Effector memory CD8-positive, alpha-beta T cell (primary cell): ENCODE measurements at regions not wholly inside any gene's neighbourhood (a gene's known extent, or its start where the extent isn't known, plus 50 kb on each side); places are given as distances from the start of the nearest gene placed in this dataset.
"Not testable (repeated sequence)": the region's sequence is repeated elsewhere in the genome, so short reads cannot be mapped to it uniquely, and the experiment has no call there.

Experiments used
- ATAC-seq: fragments of 150-1000 bp; cut with Tn5 transposase; replicated peaks from 2 replicates; pipeline ENCODE4 v1.10.0; 2021; ENCODE audit warnings: mild to moderate bottlenecking, moderate library complexity
- DNase-seq, 3 experiments: peaks; one replicate each; pipeline ENCODE4 v3.0.0; 2021
- H3K27ac Mint-ChIP-seq, 2 donors: one replicate each; pipeline ENCODE4 v1.8.0; 2022; ENCODE audit warnings: mild to moderate bottlenecking in 2 of 2, mixed read lengths in 2 of 2, moderate library complexity in 2 of 2
- H3K27me3 Mint-ChIP-seq, 2 donors: one replicate each; pipeline ENCODE4 v1.8.0; 2022; ENCODE audit warnings: mixed read lengths in 2 of 2
- H3K36me3 Mint-ChIP-seq: one replicate; pipeline ENCODE4 v1.8.0; 2022; ENCODE audit warnings: mild to moderate bottlenecking, moderate library complexity, mixed read lengths; ENCODE audit not compliant: insufficient read depth
- H3K4me1 Mint-ChIP-seq, 2 donors: one replicate each; pipeline ENCODE4 v1.8.0; 2022; ENCODE audit warnings: low read depth in 2 of 2, mixed read lengths in 2 of 2
- H3K4me3 Mint-ChIP-seq, 2 donors: one replicate each; pipeline ENCODE4 v1.8.0; 2022; ENCODE audit warnings: mild to moderate bottlenecking in 2 of 2, mixed read lengths in 2 of 2, moderate library complexity in 2 of 2
- H3K9me3 Mint-ChIP-seq, 2 donors: one replicate each; pipeline ENCODE4 v1.8.0; 2022; ENCODE audit warnings: mixed read lengths in 2 of 2

GRCh38 chr13:111421216-111421615 is 100.8 kb downstream of the TEX29 start:
- Mint-ChIP-seq H3K27ac (no peak overlapping the region), H3K9me3 (no peaks in the 10 kb centered on the region), H3K4me1 (no peaks in the 10 kb centered on the region), H3K36me3 (no peaks in the 10 kb centered on the region), H3K27me3 (peaks cover 23 to 85% of the 10 kb centered on the region in 2 donors), H3K4me3 (no peak overlapping the region)
- ATAC-seq (no peak), DNase-seq (no peak)

GRCh38 chr13:111422348-111422747 is 101.9 kb downstream of the TEX29 start:
- Mint-ChIP-seq H3K4me1 (no peaks in the 10 kb centered on the region), H3K27ac (no peak overlapping the region), H3K4me3 (no peak overlapping the region), H3K27me3 (peaks cover 16 to 74% of the 10 kb centered on the region in 2 donors), H3K36me3 (no peaks in the 10 kb centered on the region), H3K9me3 (no peaks in the 10 kb centered on the region)
- DNase-seq (no peak), ATAC-seq (no peak)

GRCh38 chr13:111423168-111423785 is 102.8 kb downstream of the TEX29 start:
- no peaks in the 10 kb centered on the region for H3K36me3 Mint-ChIP-seq
- ATAC-seq: no peak
- H3K4me3 Mint-ChIP-seq: no peak overlapping the region
- no peaks in the 10 kb centered on the region for H3K4me1 Mint-ChIP-seq
- H3K27ac Mint-ChIP-seq: no peak overlapping the region
- peaks cover 15 to 70% of the 10 kb centered on the region in 2 donors for H3K27me3 Mint-ChIP-seq
- no peaks in the 10 kb centered on the region for H3K9me3 Mint-ChIP-seq
- no peak for DNase-seq

- H3K27me3 Mint-ChIP-seq: peaks cover 15 to 63% of the 10 kb centered on the region in 2 donors
- ATAC-seq (no peak), DNase-seq (no peak)
- H3K9me3 Mint-ChIP-seq: no peaks in the 10 kb centered on the region
- H3K4me3 Mint-ChIP-seq: no peak overlapping the region
- no peak overlapping the region for H3K27ac Mint-ChIP-seq
- H3K36me3 Mint-ChIP-seq: no peaks in the 10 kb centered on the region
- no peaks in the 10 kb centered on the region for H3K4me1 Mint-ChIP-seq
Observed at GRCh38 chr13:111424134-111424533, 103.7 kb downstream of the TEX29 start.

GRCh38 chr13:111425326-111425725 is 104.9 kb downstream of the TEX29 start:
- H3K4me1 Mint-ChIP-seq: no peaks in the 10 kb centered on the region
- no peak overlapping the region for H3K27ac Mint-ChIP-seq
- no peak for DNase-seq
- H3K27me3 Mint-ChIP-seq: peaks cover 11 to 51% of the 10 kb centered on the region in 2 donors
- H3K36me3 Mint-ChIP-seq: no peaks in the 10 kb centered on the region
- ATAC-seq: no peak
- no peaks in the 10 kb centered on the region for H3K9me3 Mint-ChIP-seq
- no peak overlapping the region for H3K4me3 Mint-ChIP-seq

GRCh38 chr13:111429064-111429558 is 108.7 kb downstream of the TEX29 start:
- Mint-ChIP-seq H3K27ac (no peak overlapping the region), H3K36me3 (peaks cover 2% of the 10 kb centered on the region), H3K27me3 (peaks cover 29 to 56% of the 10 kb centered on the region in 2 donors), H3K4me1 (no peaks in the 10 kb centered on the region), H3K4me3 (no peak overlapping the region), H3K9me3 (no peaks in the 10 kb centered on the region)
- ATAC-seq (no peak), DNase-seq (no peak)

GRCh38 chr13:111431206-111431605 is 110.8 kb downstream of the TEX29 start:
- peaks cover 40 to 52% of the 10 kb centered on the region in 2 donors for H3K27me3 Mint-ChIP-seq
- no peak overlapping the region for H3K27ac Mint-ChIP-seq
- DNase-seq: no peak
- no peaks in the 10 kb centered on the region for H3K4me1 Mint-ChIP-seq
- no peak overlapping the region for H3K4me3 Mint-ChIP-seq
- no peak for ATAC-seq
- peaks cover 2% of the 10 kb centered on the region for H3K36me3 Mint-ChIP-seq
- H3K9me3 Mint-ChIP-seq: peaks cover 0 to 4% of the 10 kb centered on the region in 2 donors

- peaks cover 40 to 46% of the 10 kb centered on the region in 2 donors for H3K27me3 Mint-ChIP-seq
- peaks cover 0 to 4% of the 10 kb centered on the region in 2 donors for H3K9me3 Mint-ChIP-seq
- no peak overlapping the region for H3K4me3 Mint-ChIP-seq
- no peak for DNase-seq
- no peak overlapping the region for H3K27ac Mint-ChIP-seq
- no peak for ATAC-seq
- H3K4me1 Mint-ChIP-seq: no peaks in the 10 kb centered on the region
- H3K36me3 Mint-ChIP-seq: peaks cover 2% of the 10 kb centered on the region
Observed at GRCh38 chr13:111434578-111435159, 114.2 kb downstream of the TEX29 start.

GRCh38 chr13:111436446-111436845 is 116.0 kb downstream of the TEX29 start:
- no peak overlapping the region for H3K27ac Mint-ChIP-seq
- no peaks in the 10 kb centered on the region for H3K4me1 Mint-ChIP-seq
- H3K36me3 Mint-ChIP-seq: peaks cover 2% of the 10 kb centered on the region
- peaks cover 31 to 41% of the 10 kb centered on the region in 2 donors for H3K27me3 Mint-ChIP-seq
- H3K4me3 Mint-ChIP-seq: no peak overlapping the region
- DNase-seq: no peak
- H3K9me3 Mint-ChIP-seq: peaks cover 0 to 4% of the 10 kb centered on the region in 2 donors
- ATAC-seq: no peak

GRCh38 chr13:111437417-111437816 is 117.0 kb downstream of the TEX29 start:
- Mint-ChIP-seq H3K4me3 (no peak overlapping the region), H3K4me1 (no peaks in the 10 kb centered on the region), H3K27ac (no peak overlapping the region), H3K9me3 (peaks cover 0 to 4% of the 10 kb centered on the region in 2 donors), H3K27me3 (peaks cover 25 to 44% of the 10 kb centered on the region in 2 donors), H3K36me3 (peaks cover 2% of the 10 kb centered on the region)
- no peak for ATAC-seq
- no peak for DNase-seq

- ATAC-seq (no peak), DNase-seq (no peak)
- Mint-ChIP-seq H3K9me3 (peaks cover 0 to 4% of the 10 kb centered on the region in 2 donors), H3K4me3 (no peak overlapping the region), H3K36me3 (peaks cover 2% of the 10 kb centered on the region), H3K4me1 (no peaks in the 10 kb centered on the region), H3K27me3 (peaks cover 26 to 45% of the 10 kb centered on the region in 2 donors), H3K27ac (no peak overlapping the region)
Observed at GRCh38 chr13:111437856-111438547, 117.6 kb downstream of the TEX29 start.

GRCh38 chr13:111440492-111440891 is 120.0 kb downstream of the TEX29 start:
- H3K36me3 Mint-ChIP-seq, H3K9me3 Mint-ChIP-seq, DNase-seq, H3K27ac Mint-ChIP-seq, H3K4me3 Mint-ChIP-seq, ATAC-seq, H3K4me1 Mint-ChIP-seq: not testable (repeated sequence)
- H3K27me3 Mint-ChIP-seq: peaks cover 29 to 45% of the 10 kb centered on the region in 2 donors

- DNase-seq: no peak
- Mint-ChIP-seq H3K4me1 (no peaks in the 10 kb centered on the region), H3K27ac (no peak overlapping the region), H3K9me3 (peaks cover 8 to 18% of the 10 kb centered on the region in 2 donors), H3K27me3 (peaks cover 43 to 64% of the 10 kb centered on the region in 2 donors), H3K36me3 (no peaks in the 10 kb centered on the region), H3K4me3 (no peak overlapping the region)
- ATAC-seq: no peak
Observed at GRCh38 chr13:111443981-111444380, 123.5 kb downstream of the TEX29 start.

- no peak for DNase-seq
- Mint-ChIP-seq H3K9me3 (peaks cover 8 to 18% of the 10 kb centered on the region in 2 donors), H3K4me3 (no peak overlapping the region), H3K36me3 (no peaks in the 10 kb centered on the region), H3K27me3 (peaks cover 63 to 67% of the 10 kb centered on the region in 2 donors), H3K4me1 (no peaks in the 10 kb centered on the region), H3K27ac (no peak overlapping the region)
- no peak for ATAC-seq
Observed at GRCh38 chr13:111448504-111448903, 128.1 kb downstream of the TEX29 start.
